AG10803 (cell line): ENCODE measurements at regions not wholly inside any gene's neighbourhood (a gene's known extent, or its start where the extent isn't known, plus 50 kb on each side); places are given as distances from the start of the nearest gene placed in this dataset.

ENCODE experiments used
- DNase-seq: peaks from one replicate; pipeline ENCODE4 v3.0.0; 2010; ENCODE audit warnings: low read depth
- H3K4me3 ChIP-seq: 2 replicates; pipeline ENCODE4 v1.5.1; 2011; ENCODE audit warnings: mild to moderate bottlenecking, low read length, control low read depth
- TF ChIP-seq, protein P1 (sequence below): conservative IDR thresholded peaks from 2 replicates; pipeline ENCODE4 v1.5.1; 2011; ENCODE audit warnings: mild to moderate bottlenecking, low read length, control low read depth, inconsistent platforms

DNA sequence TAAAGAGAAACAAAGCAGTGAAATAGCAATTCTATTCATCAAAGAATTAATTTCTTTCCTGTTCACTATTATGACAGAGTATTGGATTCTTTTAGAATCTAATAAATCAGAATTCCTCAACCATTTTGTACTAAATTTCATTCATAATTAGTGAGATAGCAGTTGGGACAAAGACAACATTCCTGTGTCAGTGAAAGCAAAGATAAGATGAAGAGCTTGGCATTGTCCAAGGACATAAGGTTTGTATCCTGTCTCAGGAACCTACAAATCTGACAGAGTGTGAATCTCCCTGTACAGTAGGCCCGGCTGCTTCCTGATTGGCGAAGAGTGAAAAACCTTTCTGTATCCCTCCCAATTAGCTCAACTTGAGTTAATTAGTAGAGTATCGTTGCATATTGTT is 349.1 kb downstream of the ISL1 start:
- TF ChIP-seq, protein P1, sequence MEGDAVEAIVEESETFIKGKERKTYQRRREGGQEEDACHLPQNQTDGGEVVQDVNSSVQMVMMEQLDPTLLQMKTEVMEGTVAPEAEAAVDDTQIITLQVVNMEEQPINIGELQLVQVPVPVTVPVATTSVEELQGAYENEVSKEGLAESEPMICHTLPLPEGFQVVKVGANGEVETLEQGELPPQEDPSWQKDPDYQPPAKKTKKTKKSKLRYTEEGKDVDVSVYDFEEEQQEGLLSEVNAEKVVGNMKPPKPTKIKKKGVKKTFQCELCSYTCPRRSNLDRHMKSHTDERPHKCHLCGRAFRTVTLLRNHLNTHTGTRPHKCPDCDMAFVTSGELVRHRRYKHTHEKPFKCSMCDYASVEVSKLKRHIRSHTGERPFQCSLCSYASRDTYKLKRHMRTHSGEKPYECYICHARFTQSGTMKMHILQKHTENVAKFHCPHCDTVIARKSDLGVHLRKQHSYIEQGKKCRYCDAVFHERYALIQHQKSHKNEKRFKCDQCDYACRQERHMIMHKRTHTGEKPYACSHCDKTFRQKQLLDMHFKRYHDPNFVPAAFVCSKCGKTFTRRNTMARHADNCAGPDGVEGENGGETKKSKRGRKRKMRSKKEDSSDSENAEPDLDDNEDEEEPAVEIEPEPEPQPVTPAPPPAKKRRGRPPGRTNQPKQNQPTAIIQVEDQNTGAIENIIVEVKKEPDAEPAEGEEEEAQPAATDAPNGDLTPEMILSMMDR, result no peak
- no peak for DNase-seq
- H3K4me3 ChIP-seq, result no peak overlapping the region

DNA sequence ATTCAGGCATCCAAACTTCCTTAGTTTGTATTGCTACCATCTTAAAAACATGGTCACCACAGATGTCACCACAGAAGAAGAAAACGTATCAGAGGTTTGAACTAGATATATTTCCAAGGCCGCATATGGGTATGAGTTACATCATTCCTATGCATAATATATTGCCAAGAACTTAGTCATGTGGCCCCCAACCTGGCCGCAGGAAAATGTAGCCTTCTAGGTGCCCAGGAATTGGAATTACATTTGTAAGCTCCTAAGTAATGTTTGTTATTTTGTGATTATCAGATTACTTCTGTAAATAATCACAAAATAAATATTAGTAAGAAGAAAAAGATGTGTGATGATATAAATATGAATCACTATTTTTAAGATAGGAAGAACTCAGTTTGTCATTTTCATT is 351.4 kb downstream of the ISL1 start:
- no peak overlapping the region for H3K4me3 ChIP-seq
- TF ChIP-seq, protein P1, result no peak
- DNase-seq, result no peak

DNA sequence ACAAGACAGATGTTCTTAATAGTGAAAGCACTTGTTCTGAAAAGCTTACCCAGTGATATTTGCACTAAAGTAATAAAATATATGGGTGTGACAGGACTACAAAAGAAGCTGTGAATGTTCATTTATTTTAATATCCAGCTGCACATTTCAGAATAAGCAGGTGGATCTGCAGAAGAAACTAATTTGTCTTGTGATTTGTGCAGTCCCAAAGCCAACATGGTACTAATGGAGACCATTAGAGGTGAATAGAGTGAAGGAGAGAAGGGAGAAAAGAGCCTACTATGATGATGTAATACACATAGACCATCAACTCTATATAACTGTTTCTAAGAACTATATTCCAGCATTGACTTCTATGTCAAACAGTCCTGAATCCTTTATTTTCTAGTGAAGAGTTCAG is 362.8 kb downstream of the ISL1 start:
- no peak for DNase-seq
- TF ChIP-seq, protein P1, result no peak
- no peak overlapping the region for H3K4me3 ChIP-seq

DNA sequence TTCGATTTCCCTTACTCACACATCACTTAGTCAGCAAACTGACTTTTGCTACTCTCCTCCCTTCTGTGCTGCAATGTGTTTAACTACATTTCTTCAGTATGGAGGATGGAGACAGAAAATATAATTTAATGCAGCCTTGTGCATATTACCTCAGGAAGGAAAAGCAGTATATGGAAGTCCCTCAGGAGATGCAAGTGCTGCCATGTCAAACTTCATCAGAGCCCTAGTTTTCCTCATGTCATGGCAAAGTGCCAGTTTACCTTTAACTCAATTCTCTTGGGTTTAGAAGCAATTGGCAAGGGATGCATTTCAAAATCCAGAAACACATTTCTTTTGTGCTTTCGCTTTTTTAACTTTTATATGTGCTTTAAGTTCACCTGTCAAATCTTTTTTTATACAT is 365.4 kb downstream of the ISL1 start:
- TF ChIP-seq, protein P1, result no peak
- DNase-seq, result no peak
- H3K4me3 ChIP-seq, result no peak overlapping the region
